HFF-Myc (cell line): ENCODE measurements at regions not wholly inside any gene's neighbourhood (a gene's known extent, or its start where the extent isn't known, plus 50 kb on each side); places are given as distances from the start of the nearest gene placed in this dataset.

ENCODE experiments used
- DNase-seq: peaks from one replicate; pipeline ENCODE4 v3.0.0-alpha.2; 2011; ENCODE audit warnings: low read depth; ENCODE audit errors: extremely low read depth
- H3K4me3 ChIP-seq: replicated peaks from 2 replicates; pipeline ENCODE4 v1.5.1; 2011; ENCODE audit warnings: low read depth, mild to moderate bottlenecking, control low read depth, low read length
- TF ChIP-seq, protein P1 (sequence below): IDR thresholded peaks from 2 replicates; pipeline ENCODE4 v1.5.1; 2012; ENCODE audit warnings: mild to moderate bottlenecking, low read depth, low read length, control low read depth; ENCODE audit errors: missing control alignments

DNA sequence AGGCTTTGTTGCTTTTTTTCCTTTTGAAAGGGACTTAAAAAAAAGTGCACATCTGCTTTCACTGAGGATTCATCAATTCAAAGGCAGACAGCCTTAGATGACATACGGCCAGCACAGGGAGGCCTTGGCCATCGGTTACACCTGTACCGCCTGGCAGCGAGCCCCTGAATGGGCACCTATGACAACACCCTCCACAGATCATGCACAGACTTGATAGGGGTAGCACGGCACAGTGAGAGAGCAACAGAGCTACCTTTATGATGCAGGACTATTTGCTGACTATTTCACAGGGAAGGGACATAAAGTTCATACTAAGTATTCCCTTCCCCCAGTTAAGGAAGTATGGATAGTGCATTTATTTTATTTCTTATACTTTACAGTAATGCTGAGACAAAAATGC lies 137.9 kb upstream of the ARID2 start:
- H3K4me3 ChIP-seq: no peak overlapping the region
- DNase-seq: no peak
- TF ChIP-seq, protein P1, sequence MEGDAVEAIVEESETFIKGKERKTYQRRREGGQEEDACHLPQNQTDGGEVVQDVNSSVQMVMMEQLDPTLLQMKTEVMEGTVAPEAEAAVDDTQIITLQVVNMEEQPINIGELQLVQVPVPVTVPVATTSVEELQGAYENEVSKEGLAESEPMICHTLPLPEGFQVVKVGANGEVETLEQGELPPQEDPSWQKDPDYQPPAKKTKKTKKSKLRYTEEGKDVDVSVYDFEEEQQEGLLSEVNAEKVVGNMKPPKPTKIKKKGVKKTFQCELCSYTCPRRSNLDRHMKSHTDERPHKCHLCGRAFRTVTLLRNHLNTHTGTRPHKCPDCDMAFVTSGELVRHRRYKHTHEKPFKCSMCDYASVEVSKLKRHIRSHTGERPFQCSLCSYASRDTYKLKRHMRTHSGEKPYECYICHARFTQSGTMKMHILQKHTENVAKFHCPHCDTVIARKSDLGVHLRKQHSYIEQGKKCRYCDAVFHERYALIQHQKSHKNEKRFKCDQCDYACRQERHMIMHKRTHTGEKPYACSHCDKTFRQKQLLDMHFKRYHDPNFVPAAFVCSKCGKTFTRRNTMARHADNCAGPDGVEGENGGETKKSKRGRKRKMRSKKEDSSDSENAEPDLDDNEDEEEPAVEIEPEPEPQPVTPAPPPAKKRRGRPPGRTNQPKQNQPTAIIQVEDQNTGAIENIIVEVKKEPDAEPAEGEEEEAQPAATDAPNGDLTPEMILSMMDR: no peak

DNA sequence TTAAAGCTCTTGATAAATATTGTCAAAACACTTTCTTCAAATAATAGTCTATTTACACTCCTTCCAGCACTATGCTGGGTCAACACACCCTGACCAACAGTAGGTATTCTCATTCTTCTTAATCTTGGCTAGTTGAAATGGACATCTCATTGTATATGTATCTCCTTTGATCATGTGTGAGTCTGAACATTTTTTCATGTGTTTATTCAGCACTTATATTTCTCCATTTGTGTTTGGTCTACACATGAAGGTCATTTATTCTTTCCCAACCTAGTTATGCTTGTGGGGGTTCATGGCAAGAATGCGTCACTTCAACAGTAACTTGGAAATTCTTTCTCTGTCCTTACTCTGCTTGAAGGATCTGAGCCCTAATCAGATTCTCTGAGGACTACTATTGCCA lies 133.1 kb upstream of the ARID2 start:
- DNase-seq: no peak
- TF ChIP-seq, protein P1: no peak

GRCh38 chr12:45598336-45598735 lies 131.2 kb upstream of the ARID2 start:
- TF ChIP-seq, protein P1: no peak

More for the DNA sequence above, 133.1 kb upstream of the ARID2 start:
- H3K4me3 ChIP-seq: no peak overlapping the region

GRCh38 chr12:45598761-45599160 lies 130.7 kb upstream of the ARID2 start:
- no peak overlapping the region for H3K4me3 ChIP-seq
- DNase-seq: no peak
- TF ChIP-seq, protein P1: no peak

More at GRCh38 chr12:45598336-45598735, 131.2 kb upstream of the ARID2 start:
- DNase-seq: no peak
- no peak overlapping the region for H3K4me3 ChIP-seq

DNA sequence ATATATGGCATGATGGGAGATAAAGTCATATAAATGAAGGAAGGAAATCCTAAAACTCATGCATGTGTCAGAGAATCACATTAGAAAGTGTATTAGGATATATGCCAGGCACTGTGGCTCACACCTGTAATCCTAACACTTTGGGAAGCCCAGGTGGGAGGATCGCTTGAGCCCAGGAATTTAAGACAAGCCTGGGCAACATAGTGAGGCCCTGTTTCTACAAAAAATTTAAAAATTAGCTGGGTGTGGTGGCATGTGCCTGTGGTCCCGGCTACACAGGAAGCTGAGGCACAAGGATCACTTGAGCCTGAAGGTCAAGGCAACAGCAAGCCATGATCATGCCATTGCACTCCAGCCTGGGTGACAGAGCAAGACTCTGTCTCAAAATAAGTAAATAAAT lies 130.3 kb upstream of the ARID2 start:
- no peak overlapping the region for H3K4me3 ChIP-seq
- TF ChIP-seq, protein P1: no peak
- no peak for DNase-seq

DNA sequence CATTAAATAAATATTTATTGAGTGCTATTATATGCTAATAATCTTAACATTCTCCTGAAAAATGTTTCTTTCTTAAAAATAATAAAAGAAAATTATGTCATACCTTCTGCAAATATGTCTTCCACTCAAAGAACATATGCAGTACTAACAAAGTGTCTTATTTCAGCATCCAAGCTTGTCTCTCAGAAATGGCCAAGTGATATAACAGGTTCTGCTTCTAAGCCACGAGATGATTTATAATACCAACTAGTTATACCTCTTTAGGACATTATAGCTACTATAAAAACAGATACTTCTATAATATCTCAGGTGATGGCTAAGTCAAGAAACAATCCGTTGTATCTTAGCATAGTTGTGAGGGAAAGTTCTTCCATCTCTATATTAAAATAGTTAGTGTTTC lies 128.1 kb upstream of the ARID2 start:
- no peak overlapping the region for H3K4me3 ChIP-seq
- TF ChIP-seq, protein P1: no peak
- no peak for DNase-seq

DNA sequence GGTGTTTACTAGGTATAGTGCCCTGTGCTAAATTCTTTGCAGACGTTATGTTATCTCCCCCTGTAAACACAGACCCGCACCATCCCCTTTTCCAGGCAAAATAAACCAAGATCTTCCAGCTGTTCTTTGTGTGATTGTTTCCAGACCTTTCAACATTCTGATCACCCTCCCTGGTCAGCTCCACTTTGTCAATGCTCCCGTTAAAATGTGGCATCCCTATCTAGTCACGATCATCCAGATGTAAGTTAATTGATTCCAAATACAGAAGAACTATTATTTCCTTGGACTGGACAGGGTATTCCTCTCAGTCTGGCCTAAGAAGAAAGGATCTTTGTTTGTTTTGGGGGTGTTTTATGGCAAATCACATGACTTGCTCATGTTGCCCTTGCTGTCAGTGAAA lies 127.6 kb upstream of the ARID2 start:
- no peak overlapping the region for H3K4me3 ChIP-seq
- DNase-seq: peak; percentile 54
- TF ChIP-seq, protein P1: no peak
